ENCODE measurements at regions not wholly inside any gene's neighbourhood (a gene's known extent, or its start where the extent isn't known, plus 50 kb on each side); places are given as distances from the start of the nearest gene placed in this dataset.

DNA sequence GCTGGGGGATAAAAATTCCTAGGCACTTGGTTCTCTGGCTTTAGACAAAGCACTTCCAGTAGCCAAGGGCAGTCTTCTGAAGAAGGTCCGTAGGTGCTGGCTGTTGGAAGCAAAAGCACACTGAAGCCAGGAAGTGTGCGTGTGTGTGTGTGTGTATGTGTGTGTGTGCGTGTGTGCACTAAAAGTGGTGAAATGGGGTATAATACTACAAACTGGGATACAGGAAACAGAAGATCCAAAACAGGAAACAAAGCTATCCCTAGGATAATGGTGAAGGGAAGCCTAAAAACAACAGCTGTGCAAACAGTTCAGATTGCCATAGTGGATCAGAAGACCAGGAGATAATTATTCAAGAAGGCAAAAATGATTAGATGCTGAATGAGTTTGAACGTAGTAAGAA, 103.4 kb downstream of the IL20RB start:
- 66 to 70% methylated on average over 4 of the region's 4 CpGs for WGBS, 2 donors
- H3K27ac ChIP-seq (ENCODE audit: low read depth in 1 of 2, low read length in 1 of 2), result no peak overlapping the region
- peaks cover 0 to 2% (median 0%) of the 10 kb centered on the region in 5 donors for H3K4me1 ChIP-seq (ENCODE audit: control insufficient read depth in 5 of 5, insufficient read depth in 5 of 5, low read length in 5 of 5)
- H3K9me3 ChIP-seq (ENCODE audit: control insufficient read depth in 4 of 4, insufficient read depth in 3 of 4, low read length in 3 of 4), result peaks cover 0 to 4% (median 1%) of the 10 kb centered on the region in 4 donors
- ATAC-seq (ENCODE audit: insufficient read depth, low FRiP score), result no peak
- no peaks in the 10 kb centered on the region for H3K36me3 ChIP-seq (ENCODE audit: control insufficient read depth in 4 of 4, insufficient read depth in 4 of 4, low read length in 4 of 4)
- H3K4me3 ChIP-seq, result no peak overlapping the region
- DNase-seq, result peak in 2 of 3 donors; percentile 10 to 15
- H3K9ac ChIP-seq (ENCODE audit: insufficient read depth in 1 of 2, low read length in 2 of 2), result no peak overlapping the region
- TF ChIP-seq, protein P1, sequence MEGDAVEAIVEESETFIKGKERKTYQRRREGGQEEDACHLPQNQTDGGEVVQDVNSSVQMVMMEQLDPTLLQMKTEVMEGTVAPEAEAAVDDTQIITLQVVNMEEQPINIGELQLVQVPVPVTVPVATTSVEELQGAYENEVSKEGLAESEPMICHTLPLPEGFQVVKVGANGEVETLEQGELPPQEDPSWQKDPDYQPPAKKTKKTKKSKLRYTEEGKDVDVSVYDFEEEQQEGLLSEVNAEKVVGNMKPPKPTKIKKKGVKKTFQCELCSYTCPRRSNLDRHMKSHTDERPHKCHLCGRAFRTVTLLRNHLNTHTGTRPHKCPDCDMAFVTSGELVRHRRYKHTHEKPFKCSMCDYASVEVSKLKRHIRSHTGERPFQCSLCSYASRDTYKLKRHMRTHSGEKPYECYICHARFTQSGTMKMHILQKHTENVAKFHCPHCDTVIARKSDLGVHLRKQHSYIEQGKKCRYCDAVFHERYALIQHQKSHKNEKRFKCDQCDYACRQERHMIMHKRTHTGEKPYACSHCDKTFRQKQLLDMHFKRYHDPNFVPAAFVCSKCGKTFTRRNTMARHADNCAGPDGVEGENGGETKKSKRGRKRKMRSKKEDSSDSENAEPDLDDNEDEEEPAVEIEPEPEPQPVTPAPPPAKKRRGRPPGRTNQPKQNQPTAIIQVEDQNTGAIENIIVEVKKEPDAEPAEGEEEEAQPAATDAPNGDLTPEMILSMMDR (IDR thresholded peaks at IDR 0.05; ENCODE audit: control extremely low read depth, extremely low read depth), result no peak
- no peaks in the 10 kb centered on the region for H3K27me3 ChIP-seq (ENCODE audit: control insufficient read depth in 3 of 3, insufficient read depth in 3 of 3, low read length in 2 of 3)

DNA sequence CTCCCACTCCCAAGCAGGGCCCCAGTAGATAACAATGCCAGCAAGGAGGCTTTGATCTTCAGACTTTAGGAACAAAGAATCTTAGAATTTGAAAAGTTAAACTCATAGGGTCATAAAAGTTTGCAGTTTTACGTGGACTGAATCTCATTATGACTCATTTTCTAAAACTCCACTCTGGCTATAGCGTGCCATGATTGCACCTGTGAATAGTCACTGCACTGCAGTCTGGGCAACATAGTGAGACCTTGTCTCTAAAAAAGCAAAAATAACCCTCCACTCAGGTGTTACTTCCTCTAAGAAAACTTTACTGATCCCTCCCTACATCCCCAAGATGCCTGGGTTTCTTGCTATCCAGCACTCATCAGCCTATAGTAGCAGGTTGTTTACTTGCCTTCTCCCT, 104.5 kb downstream of the IL20RB start:
- Histone ChIP-seq H3K4me1 (ENCODE audit: control insufficient read depth in 5 of 5, insufficient read depth in 5 of 5, low read length in 5 of 5) (peaks cover 0 to 5% (median 0%) of the 10 kb centered on the region in 5 donors), H3K27ac (ENCODE audit: low read depth in 1 of 2, low read length in 1 of 2) (no peak overlapping the region), H3K4me3 (no peak overlapping the region), H3K9me3 (ENCODE audit: control insufficient read depth in 4 of 4, insufficient read depth in 3 of 4, low read length in 3 of 4) (peaks cover 0 to 3% (median under 1%) of the 10 kb centered on the region in 4 donors), H3K36me3 (ENCODE audit: control insufficient read depth in 4 of 4, insufficient read depth in 4 of 4, low read length in 4 of 4) (no peaks in the 10 kb centered on the region), H3K27me3 (ENCODE audit: control insufficient read depth in 3 of 3, insufficient read depth in 3 of 3, low read length in 2 of 3) (no peaks in the 10 kb centered on the region), H3K9ac (ENCODE audit: insufficient read depth in 1 of 2, low read length in 2 of 2) (no peak overlapping the region)
- ATAC-seq (ENCODE audit: insufficient read depth, low FRiP score) (no peak), DNase-seq (no peak)
- TF ChIP-seq, protein P1 (IDR thresholded peaks at IDR 0.05; ENCODE audit: control extremely low read depth, extremely low read depth), result no peak
- WGBS, 2 donors, result 78 to 82% methylated on average over 2 of the region's 2 CpGs

DNA sequence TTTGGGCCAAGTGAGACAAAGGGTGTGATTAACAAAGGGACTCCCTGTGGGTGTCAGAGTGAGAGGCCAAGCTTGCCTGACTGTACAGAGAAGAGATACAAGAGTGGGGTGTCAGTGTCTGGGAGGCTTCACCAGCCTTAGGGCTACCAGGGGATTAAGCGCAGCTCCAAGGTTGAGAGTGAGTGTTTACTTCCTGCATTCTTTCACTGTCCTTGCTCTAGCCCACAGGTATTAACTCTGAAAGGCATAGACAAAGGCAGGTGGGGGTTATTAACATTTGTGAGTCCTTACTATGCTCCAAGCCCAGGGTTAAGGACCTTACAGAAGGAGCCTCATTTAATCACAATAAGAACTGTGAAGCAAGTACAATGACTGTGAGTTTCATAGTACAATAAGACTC, 107.6 kb downstream of the IL20RB start:
- 61 to 93% methylated on average over 1 of the region's 1 CpG for WGBS, 2 donors
- ATAC-seq (ENCODE audit: insufficient read depth, low FRiP score), result no peak
- DNase-seq, result no peak

More for the DNA sequence above, 107.6 kb downstream of the IL20RB start:
- Histone ChIP-seq H3K27me3 (ENCODE audit: control insufficient read depth in 3 of 3, insufficient read depth in 3 of 3, low read length in 2 of 3) (no peaks in the 10 kb centered on the region), H3K9ac (ENCODE audit: insufficient read depth in 1 of 2, low read length in 2 of 2) (no peak overlapping the region), H3K4me3 (no peak overlapping the region), H3K4me1 (ENCODE audit: control insufficient read depth in 5 of 5, insufficient read depth in 5 of 5, low read length in 5 of 5) (peaks cover 0 to 5% (median 0%) of the 10 kb centered on the region in 5 donors), H3K27ac (ENCODE audit: low read depth in 1 of 2, low read length in 1 of 2) (no peak overlapping the region), H3K36me3 (ENCODE audit: control insufficient read depth in 4 of 4, insufficient read depth in 4 of 4, low read length in 4 of 4) (no peaks in the 10 kb centered on the region), H3K9me3 (ENCODE audit: control insufficient read depth in 4 of 4, insufficient read depth in 3 of 4, low read length in 3 of 4) (peaks cover 0 to 3% (median under 1%) of the 10 kb centered on the region in 4 donors)
- TF ChIP-seq, protein P1 (IDR thresholded peaks at IDR 0.05; ENCODE audit: control extremely low read depth, extremely low read depth), result no peak

Measured in lung (tissue), 11 donors.